Activated naive CD8-positive, alpha-beta T cell treated with anti-CD3 and anti-CD28 coated beads, Interleukin-2, amount 50 U/mL, for 24 hours (primary cell): ENCODE measurements at regions not wholly inside any gene's neighbourhood (a gene's known extent, or its start where the extent isn't known, plus 50 kb on each side); places are given as distances from the start of the nearest gene placed in this dataset.
"Not testable (repeated sequence)": the region's sequence is repeated elsewhere in the genome, so short reads cannot be mapped to it uniquely, and the experiment has no call there.

ENCODE experiments used
- ATAC-seq: fragments of 150-1000 bp; cut with Tn5 transposase; one replicate; pipeline ENCODE4 v1.10.0; 2021
- DNase-seq: peaks from one replicate; pipeline ENCODE4 v3.0.0; 2021
- H3K27ac Mint-ChIP-seq: one replicate; pipeline ENCODE4 v1.8.0; 2021; ENCODE audit warnings: mild to moderate bottlenecking, mixed read lengths
- H3K27me3 Mint-ChIP-seq: one replicate; pipeline ENCODE4 v1.8.0; 2021; ENCODE audit warnings: mixed read lengths
- H3K36me3 Mint-ChIP-seq: one replicate; pipeline ENCODE4 v1.8.0; 2021; ENCODE audit warnings: low read depth, mixed read lengths
- H3K4me1 Mint-ChIP-seq: one replicate; pipeline ENCODE4 v1.8.0; 2021; ENCODE audit warnings: mixed read lengths
- H3K4me3 Mint-ChIP-seq: one replicate; pipeline ENCODE4 v1.8.0; 2021; ENCODE audit warnings: mild to moderate bottlenecking, moderate library complexity, mixed read lengths
- H3K9me3 Mint-ChIP-seq: one replicate; pipeline ENCODE4 v1.8.0; 2021; ENCODE audit warnings: mixed read lengths

DNA sequence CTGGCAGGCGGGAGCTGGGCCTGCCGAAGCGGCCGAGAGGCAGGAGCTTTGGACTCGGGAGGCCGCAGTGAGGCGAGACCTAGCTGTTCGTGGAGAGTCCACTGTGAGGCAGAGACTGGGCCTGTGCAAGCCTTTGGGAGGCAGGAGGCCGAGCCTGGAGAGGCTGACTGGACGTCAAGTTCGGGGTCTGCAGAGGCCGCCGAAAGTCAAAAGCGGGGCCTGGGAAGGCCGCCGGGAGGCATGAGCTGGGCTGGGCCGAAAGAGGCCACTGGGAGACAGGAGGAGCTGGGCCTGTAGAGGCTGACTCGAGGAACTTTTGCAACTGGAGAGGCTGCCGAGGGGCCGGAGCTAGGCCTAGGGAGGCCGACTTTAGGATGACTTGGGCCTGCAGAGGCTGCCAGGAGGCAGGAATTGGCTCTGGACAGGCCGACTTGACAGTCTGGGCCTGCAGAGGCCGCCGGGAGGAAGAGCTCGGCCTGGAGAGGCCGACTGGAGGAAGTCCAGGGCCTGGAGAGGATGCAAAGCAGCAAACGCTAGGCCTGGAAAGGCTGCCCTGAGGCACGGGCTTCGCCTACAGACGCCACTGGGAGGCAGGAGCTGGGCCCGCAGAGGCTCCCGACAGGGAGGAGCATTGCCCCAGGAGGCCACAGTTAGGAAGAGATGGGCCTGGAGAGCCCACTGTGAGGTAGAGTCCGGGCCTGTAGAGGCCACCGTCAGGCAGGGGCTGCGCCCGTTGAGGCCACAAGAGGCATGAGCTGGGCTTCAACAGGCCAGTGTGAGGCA, 304.0 kb downstream of the ZNF479 start:
- H3K27ac Mint-ChIP-seq, ATAC-seq: not testable (repeated sequence)

GRCh38 chr7:56827539-56827938, 304.7 kb downstream of the ZNF479 start:
- not testable (repeated sequence) for H3K27me3 Mint-ChIP-seq, H3K4me3 Mint-ChIP-seq, DNase-seq, H3K9me3 Mint-ChIP-seq, H3K4me1 Mint-ChIP-seq, H3K36me3 Mint-ChIP-seq, H3K27ac Mint-ChIP-seq, ATAC-seq

More for the DNA sequence above, 304.0 kb downstream of the ZNF479 start:
- not testable (repeated sequence) for DNase-seq, H3K4me1 Mint-ChIP-seq, H3K4me3 Mint-ChIP-seq, H3K27me3 Mint-ChIP-seq, H3K9me3 Mint-ChIP-seq, H3K36me3 Mint-ChIP-seq

DNA sequence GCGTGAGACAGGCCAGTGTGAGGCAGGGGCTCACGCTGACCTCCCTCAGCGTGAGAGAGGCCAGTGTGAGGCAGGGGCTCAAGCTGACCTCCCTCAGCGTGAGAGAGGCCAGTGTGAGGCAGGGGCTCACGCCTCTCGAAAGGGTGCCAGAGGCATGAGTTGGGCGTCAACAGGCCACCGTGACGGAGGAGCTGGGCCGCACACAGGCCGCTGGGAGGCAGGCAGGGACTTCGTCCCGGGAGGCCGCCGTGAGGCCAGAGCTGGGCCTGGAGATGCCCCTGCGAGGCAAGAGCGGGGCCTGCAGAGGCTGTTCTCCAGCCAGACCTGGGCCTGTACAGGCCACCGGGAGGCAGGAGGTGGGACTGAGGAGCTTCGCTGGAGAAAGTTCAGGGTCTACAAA, 305.7 kb downstream of the ZNF479 start:
- H3K27ac Mint-ChIP-seq, H3K27me3 Mint-ChIP-seq, DNase-seq, H3K4me3 Mint-ChIP-seq, H3K4me1 Mint-ChIP-seq, ATAC-seq, H3K9me3 Mint-ChIP-seq, H3K36me3 Mint-ChIP-seq: not testable (repeated sequence)

DNA sequence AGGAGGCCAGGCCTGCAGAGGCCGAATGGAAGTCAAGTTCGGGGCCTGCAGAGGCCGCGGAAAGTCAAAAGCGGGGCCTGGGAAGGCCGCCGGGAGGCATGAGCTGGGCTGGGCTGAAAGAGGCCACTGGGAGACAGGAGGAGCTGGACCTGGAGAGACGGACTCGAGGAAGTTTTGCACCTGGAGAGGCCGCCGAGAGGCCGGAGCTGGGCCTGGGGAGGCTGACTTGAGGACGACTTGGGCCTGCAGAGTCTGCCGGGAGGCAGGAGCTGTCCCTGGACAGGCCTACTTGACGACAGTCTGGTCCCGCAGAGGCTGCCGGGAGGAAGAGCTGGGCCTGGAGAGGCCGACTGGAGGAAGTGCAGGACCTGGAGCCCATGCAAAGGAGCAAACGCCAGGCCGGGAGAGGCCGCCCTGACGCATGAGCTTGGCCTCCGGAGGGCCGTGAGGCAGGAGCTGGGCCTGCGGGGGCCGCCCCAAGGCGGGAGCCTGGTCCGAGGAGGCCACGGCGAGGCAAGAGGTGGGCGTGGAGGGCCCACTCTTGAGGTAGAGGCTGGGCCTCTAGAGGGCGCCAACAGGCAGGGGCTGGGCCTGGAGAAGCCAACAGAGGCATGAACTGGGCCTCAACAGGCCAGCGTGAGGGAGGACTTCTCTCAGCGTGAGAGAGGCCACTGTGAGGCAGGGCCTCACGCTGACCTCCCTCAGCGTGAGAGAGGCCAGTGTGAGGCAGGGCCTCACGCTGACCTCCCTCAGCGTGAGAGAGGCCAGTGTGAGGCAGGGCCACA, 306.3 kb downstream of the ZNF479 start:
- H3K36me3 Mint-ChIP-seq, DNase-seq, H3K27me3 Mint-ChIP-seq, H3K4me3 Mint-ChIP-seq, H3K9me3 Mint-ChIP-seq, ATAC-seq, H3K4me1 Mint-ChIP-seq, H3K27ac Mint-ChIP-seq: not testable (repeated sequence)

- H3K4me1 Mint-ChIP-seq, ATAC-seq, H3K36me3 Mint-ChIP-seq, H3K4me3 Mint-ChIP-seq, H3K27ac Mint-ChIP-seq, DNase-seq, H3K9me3 Mint-ChIP-seq, H3K27me3 Mint-ChIP-seq: not testable (repeated sequence)
These were observed 307.1 kb downstream of the ZNF479 start for GRCh38 chr7:56825121-56825520.

GRCh38 chr7:56823872-56824635, 308.2 kb downstream of the ZNF479 start:
- H3K27ac Mint-ChIP-seq, ATAC-seq, H3K27me3 Mint-ChIP-seq, H3K4me1 Mint-ChIP-seq, H3K4me3 Mint-ChIP-seq, DNase-seq, H3K36me3 Mint-ChIP-seq, H3K9me3 Mint-ChIP-seq: not testable (repeated sequence)

- not testable (repeated sequence) for H3K27ac Mint-ChIP-seq, ATAC-seq, DNase-seq, H3K4me1 Mint-ChIP-seq, H3K4me3 Mint-ChIP-seq, H3K9me3 Mint-ChIP-seq, H3K36me3 Mint-ChIP-seq, H3K27me3 Mint-ChIP-seq
These were observed 309.0 kb downstream of the ZNF479 start for GRCh38 chr7:56823231-56823630.

GRCh38 chr7:56822153-56822552, 310.1 kb downstream of the ZNF479 start:
- not testable (repeated sequence) for H3K27ac Mint-ChIP-seq, H3K36me3 Mint-ChIP-seq, H3K4me3 Mint-ChIP-seq, H3K9me3 Mint-ChIP-seq, H3K4me1 Mint-ChIP-seq, ATAC-seq, H3K27me3 Mint-ChIP-seq, DNase-seq

DNA sequence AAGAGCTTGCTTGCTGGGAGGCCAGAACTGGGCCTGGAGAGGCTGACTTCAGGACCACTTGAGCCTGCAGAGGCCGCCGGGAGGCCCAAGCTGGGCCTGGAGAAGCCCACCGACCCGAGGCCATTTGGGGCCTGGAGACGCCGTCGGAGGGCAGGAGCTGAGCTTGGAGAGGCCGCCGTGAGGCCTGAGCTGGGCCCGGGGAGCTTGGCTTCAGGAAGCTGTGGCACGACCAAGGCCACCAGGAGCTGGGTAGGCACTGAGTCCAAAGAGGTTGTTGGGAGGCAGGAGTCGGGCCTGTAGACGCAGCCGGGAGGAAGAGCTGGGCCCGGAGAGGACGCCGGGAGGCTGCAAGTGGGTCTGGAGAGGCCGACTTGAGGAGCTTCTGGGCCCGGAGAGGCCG, 310.7 kb downstream of the ZNF479 start:
- not testable (repeated sequence) for ATAC-seq, H3K9me3 Mint-ChIP-seq, H3K4me3 Mint-ChIP-seq, H3K36me3 Mint-ChIP-seq, DNase-seq, H3K27me3 Mint-ChIP-seq, H3K4me1 Mint-ChIP-seq, H3K27ac Mint-ChIP-seq

GRCh38 chr7:56818261-56818660, 314.0 kb downstream of the ZNF479 start:
- H3K36me3 Mint-ChIP-seq, H3K4me3 Mint-ChIP-seq, H3K27me3 Mint-ChIP-seq, H3K4me1 Mint-ChIP-seq, H3K9me3 Mint-ChIP-seq, ATAC-seq, DNase-seq, H3K27ac Mint-ChIP-seq: not testable (repeated sequence)

GRCh38 chr7:56814911-56815310, 317.3 kb downstream of the ZNF479 start:
- not testable (repeated sequence) for H3K9me3 Mint-ChIP-seq, H3K36me3 Mint-ChIP-seq, H3K27ac Mint-ChIP-seq, ATAC-seq, H3K27me3 Mint-ChIP-seq, H3K4me1 Mint-ChIP-seq, H3K4me3 Mint-ChIP-seq, DNase-seq

DNA sequence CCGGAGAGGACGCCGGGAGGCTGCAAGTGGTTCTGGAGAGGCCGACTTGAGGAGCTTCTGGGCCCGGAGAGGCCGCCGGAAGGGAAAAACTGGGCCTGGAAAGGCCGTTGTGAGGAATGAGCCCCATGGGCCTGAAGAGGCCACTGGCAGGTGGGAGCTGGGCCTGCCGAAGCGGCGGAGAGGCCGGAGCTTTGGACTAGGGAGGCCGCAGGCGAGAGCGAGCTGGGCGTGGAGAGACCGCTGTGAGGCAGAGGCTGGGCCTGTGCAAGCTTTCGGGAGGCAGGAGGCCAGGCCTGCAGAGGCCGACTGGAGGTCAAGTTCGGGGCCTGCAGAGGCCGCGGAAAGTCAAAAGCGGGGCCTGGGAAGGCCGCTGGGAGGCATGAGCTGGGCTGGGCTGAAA, 317.8 kb downstream of the ZNF479 start:
- not testable (repeated sequence) for H3K9me3 Mint-ChIP-seq, ATAC-seq, H3K4me3 Mint-ChIP-seq, H3K27me3 Mint-ChIP-seq, DNase-seq, H3K27ac Mint-ChIP-seq, H3K36me3 Mint-ChIP-seq, H3K4me1 Mint-ChIP-seq

DNA sequence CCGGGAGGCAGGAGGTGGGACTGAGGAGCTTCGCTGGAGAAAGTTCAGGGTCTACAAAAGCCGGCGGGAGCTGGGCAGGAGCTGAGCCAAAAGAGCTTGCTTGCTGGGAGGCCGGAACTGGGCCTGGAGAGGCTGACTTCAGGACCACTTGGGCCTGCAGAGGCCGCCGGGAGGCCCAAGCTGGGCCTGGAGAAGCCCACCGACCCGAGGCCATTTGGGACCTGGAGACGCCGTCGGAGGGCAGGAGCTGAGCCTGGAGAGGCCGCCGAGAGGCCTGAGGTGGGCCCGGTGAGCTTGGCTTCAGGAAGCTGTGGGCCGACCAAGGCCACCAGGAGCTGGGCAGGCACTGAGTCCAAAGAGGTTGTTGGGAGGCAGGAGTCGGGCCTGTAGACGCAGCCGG, 318.3 kb downstream of the ZNF479 start:
- not testable (repeated sequence) for H3K4me1 Mint-ChIP-seq, ATAC-seq, DNase-seq, H3K9me3 Mint-ChIP-seq, H3K36me3 Mint-ChIP-seq, H3K4me3 Mint-ChIP-seq, H3K27me3 Mint-ChIP-seq, H3K27ac Mint-ChIP-seq

- H3K4me3 Mint-ChIP-seq, H3K27me3 Mint-ChIP-seq, H3K27ac Mint-ChIP-seq, ATAC-seq, H3K9me3 Mint-ChIP-seq, DNase-seq, H3K36me3 Mint-ChIP-seq, H3K4me1 Mint-ChIP-seq: not testable (repeated sequence)
These were observed 320.6 kb downstream of the ZNF479 start for GRCh38 chr7:56811516-56812070.
